ENCODE measurements at regions not wholly inside any gene's neighbourhood (a gene's known extent, or its start where the extent isn't known, plus 50 kb on each side); places are given as distances from the start of the nearest gene placed in this dataset.

DNA sequence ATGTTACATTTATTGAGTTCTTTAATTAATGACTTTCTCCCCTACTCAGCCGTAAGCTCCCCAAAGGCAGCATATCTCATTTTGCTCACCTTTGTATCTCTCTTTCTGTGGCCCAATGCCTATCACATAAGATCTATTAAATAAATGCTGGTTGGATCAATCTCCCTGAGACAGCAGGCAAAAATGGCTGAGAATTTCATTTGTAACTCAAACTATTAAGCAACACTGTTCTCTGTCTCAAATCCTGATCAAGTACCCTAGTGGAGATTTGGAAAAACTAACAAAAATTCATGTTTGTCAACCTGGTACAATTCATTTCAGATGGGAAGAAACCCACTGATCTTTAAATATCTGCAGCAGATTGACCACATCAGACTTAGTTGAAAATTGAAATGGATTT lies 127.4 kb downstream of the ZFAND4 start:
- TF ChIP-seq, protein P1, sequence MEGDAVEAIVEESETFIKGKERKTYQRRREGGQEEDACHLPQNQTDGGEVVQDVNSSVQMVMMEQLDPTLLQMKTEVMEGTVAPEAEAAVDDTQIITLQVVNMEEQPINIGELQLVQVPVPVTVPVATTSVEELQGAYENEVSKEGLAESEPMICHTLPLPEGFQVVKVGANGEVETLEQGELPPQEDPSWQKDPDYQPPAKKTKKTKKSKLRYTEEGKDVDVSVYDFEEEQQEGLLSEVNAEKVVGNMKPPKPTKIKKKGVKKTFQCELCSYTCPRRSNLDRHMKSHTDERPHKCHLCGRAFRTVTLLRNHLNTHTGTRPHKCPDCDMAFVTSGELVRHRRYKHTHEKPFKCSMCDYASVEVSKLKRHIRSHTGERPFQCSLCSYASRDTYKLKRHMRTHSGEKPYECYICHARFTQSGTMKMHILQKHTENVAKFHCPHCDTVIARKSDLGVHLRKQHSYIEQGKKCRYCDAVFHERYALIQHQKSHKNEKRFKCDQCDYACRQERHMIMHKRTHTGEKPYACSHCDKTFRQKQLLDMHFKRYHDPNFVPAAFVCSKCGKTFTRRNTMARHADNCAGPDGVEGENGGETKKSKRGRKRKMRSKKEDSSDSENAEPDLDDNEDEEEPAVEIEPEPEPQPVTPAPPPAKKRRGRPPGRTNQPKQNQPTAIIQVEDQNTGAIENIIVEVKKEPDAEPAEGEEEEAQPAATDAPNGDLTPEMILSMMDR (conservative IDR thresholded peaks at IDR 0.05 in 1 of 2, IDR thresholded peaks at IDR 0.05 in 1 of 2; ENCODE audit: low read depth in 1 of 2, low read length in 2 of 2): no peak
- TF ChIP-seq EZH2 (IDR thresholded peaks at IDR 0.05; ENCODE audit: low read length, missing control alignments): no peak

Measured in fibroblast of lung (primary cell).